ENCODE measurements at regions not wholly inside any gene's neighbourhood (a gene's known extent, or its start where the extent isn't known, plus 50 kb on each side); places are given as distances from the start of the nearest gene placed in this dataset.

DNA sequence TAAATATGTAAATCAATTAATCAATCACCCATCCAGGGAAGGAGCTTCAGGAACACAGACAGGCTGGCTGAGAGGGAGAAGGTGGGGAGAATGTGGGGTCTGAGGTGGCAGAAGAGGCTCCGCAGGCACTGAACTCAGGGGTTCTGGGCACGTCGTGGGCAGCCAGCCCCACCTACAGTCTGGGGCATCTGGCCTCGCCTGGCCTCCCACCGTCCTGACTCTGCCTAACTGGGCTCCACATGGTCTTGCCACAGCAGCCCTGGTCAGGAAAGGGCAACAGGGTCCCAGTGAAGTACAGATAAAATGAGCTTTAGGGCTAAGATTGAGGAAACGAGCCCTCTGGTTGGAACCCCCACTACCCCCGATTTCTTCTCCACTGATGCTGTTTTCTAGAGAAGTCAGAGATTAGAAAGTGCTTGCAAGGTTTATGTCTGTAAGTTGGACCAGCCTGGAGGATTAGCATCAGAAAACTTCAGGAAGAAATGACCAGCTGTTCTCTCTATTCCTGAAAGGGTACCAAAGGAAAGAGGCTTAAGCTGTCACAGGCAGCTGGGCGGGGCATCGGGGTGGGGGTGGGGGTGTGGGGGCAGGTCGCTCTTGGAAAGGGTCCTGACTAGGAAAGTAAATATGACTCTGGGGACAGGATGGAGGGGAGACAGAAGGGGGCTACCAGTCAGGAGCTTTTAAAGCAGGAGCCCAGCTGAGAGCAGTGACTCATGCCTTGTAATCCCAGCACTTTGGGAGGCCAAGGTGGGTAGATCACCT lies 261.7 kb downstream of the BUD13 start:
- TF ChIP-seq, protein P1, sequence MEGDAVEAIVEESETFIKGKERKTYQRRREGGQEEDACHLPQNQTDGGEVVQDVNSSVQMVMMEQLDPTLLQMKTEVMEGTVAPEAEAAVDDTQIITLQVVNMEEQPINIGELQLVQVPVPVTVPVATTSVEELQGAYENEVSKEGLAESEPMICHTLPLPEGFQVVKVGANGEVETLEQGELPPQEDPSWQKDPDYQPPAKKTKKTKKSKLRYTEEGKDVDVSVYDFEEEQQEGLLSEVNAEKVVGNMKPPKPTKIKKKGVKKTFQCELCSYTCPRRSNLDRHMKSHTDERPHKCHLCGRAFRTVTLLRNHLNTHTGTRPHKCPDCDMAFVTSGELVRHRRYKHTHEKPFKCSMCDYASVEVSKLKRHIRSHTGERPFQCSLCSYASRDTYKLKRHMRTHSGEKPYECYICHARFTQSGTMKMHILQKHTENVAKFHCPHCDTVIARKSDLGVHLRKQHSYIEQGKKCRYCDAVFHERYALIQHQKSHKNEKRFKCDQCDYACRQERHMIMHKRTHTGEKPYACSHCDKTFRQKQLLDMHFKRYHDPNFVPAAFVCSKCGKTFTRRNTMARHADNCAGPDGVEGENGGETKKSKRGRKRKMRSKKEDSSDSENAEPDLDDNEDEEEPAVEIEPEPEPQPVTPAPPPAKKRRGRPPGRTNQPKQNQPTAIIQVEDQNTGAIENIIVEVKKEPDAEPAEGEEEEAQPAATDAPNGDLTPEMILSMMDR (IDR thresholded peaks at IDR 0.05; ENCODE audit: low read depth, low read length, missing control alignments): no peak
- no peak for DNase-seq (ENCODE audit: low read depth)
- no peak overlapping the region for H3K4me3 ChIP-seq (ENCODE audit: low read depth, low read length)
- in situ Hi-C loops (cut with HindIII; ENCODE audit: low sequenced_read_pairs): no loop called here

DNA sequence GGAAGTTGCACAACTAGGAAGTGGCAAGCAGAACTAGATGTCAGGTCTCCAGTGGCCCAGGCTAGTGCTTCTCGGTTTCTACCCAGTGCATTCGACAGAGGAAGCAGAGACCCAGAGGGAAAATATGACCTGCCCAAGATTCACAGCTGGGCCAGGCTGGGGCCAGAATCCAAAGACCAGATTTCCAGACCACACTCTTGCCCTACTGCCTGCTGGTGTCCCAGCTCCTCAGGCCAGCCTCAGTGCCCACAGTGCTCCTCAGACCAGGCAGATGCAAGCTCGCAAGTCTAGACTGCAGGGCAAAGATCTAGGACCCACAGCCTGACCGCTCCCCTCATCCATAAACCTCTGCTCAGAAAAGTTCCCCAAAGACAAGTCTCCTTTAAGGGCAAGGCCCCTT lies 262.6 kb downstream of the BUD13 start:
- TF ChIP-seq, protein P1 (IDR thresholded peaks at IDR 0.05; ENCODE audit: low read depth, low read length, missing control alignments): no peak
- no peak overlapping the region for H3K4me3 ChIP-seq (ENCODE audit: low read depth, low read length)
- in situ Hi-C loops (cut with HindIII; ENCODE audit: low sequenced_read_pairs): no loop called here
- no peak for DNase-seq (ENCODE audit: low read depth)

DNA sequence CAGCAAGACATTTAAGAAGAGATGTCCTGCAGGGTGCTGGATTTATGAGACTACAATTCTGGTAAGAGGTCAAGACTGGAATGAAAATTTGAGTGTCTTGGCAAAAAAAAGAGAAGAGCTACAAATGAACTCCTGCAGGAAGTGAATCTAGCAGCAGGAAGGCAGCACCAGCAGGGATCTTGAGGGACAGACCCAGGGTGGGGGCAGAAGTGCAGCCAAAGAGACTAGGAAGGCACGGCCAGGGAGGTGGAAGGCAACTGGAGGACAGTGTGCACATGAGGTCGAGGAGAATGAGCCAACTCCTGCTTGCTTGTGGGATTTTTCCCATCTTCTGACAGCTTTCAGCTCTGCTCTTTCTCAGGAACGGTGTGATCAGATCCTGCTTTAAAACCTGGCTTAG lies 263.2 kb downstream of the BUD13 start:
- DNase-seq (ENCODE audit: low read depth): no peak
- TF ChIP-seq, protein P1 (IDR thresholded peaks at IDR 0.05; ENCODE audit: low read depth, low read length, missing control alignments): no peak
- no peak overlapping the region for H3K4me3 ChIP-seq (ENCODE audit: low read depth, low read length)
- in situ Hi-C loops (cut with HindIII; ENCODE audit: low sequenced_read_pairs): no loop called here

DNA sequence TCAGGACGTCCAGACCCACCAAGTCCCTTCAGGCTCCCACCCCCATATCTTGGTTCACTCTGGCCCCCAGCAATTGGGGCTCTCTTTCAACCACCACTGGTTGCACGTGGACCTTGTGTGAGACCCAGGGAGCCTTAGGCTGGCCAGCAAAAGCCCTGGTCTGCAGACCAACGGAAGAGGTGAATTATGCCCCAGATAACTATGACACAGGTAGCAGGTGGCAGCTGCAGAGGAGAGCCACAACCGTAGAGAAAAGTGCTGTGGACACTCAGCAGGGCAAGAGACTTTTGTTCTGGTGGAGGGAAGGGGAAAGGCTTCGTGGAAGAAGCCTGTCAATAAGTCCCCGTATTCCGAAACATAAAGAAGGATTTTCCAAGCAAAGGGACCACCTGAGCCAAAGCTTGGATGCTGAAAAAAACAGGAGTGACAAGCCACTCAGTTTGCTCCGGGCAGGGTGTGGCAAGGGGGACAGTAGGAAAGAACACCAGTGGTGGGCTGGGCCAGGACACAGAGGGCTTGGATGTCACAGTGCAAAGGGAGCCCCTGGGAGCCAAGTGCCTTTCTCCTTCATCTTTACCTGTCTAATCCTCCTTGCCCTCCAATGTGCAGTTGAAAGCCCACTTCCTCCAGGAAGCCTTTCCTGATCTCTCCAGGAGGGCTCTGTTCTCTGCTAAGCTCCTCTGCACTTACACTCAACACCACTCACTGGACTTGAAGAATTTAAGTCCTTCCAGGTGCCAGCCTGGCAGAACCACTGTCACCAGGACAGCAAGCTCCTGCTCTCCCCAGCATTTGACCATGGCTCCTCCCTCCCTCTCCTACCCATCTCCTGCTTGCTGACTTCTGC lies 264.7 kb downstream of the BUD13 start:
- in situ Hi-C loops (cut with HindIII; ENCODE audit: low sequenced_read_pairs): no loop called here
- no peak overlapping the region for H3K4me3 ChIP-seq (ENCODE audit: low read depth, low read length)
- TF ChIP-seq, protein P1 (IDR thresholded peaks at IDR 0.05; ENCODE audit: low read depth, low read length, missing control alignments): no peak
- DNase-seq (ENCODE audit: low read depth): no peak

DNA sequence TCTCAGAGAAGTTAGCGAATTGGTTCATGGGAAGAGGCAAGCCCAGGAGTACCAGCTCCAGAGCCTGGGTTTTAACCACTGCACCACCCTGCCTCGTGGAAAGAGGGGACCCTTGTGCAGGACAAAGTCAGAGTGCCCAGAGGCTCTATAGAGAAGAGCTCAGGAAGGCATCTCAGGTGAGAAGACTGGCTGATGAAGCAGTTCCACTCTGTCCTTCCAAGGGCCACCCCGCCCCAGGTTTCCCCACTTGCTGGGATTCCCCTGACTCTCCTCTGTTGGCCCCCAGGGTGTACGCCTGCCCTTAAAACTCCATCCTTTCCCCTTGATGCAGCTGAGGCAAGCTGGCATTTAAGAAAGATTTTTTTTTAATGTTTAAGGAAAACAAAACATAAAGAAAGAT lies 265.8 kb downstream of the BUD13 start:
- in situ Hi-C loops (cut with HindIII; ENCODE audit: low sequenced_read_pairs): no loop called here
- H3K4me3 ChIP-seq (ENCODE audit: low read depth, low read length): no peak overlapping the region
- no peak for DNase-seq (ENCODE audit: low read depth)
- TF ChIP-seq, protein P1 (IDR thresholded peaks at IDR 0.05; ENCODE audit: low read depth, low read length, missing control alignments): no peak

DNA sequence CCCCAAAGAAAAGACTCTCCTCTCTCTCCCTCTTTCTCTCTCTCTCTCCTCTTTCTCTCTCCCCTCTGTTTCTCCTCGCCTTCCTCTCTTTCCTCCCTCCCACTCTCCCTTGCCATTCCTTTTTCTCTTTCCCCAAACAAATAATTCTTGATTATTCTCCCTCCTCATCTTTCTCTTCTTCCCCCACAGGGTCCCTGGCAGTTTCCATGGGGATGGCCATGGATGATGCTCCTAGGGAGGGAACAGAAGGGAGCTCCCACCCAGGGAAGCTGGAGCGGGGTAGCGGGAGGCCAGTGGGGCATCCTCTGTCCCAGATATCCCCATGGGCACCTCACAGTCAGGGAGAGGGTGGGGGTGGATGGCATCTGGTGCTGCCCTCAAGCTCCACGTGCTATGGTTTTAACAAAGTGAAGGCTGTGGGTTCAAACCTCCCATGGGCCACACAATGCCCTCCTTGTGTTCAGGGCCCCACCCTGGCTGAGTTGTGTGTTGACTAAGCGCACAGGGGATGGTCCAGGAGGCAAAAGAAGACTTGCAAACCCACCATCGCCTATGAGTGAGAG lies 266.4 kb downstream of the BUD13 start:
- no peak overlapping the region for H3K4me3 ChIP-seq (ENCODE audit: low read depth, low read length)
- TF ChIP-seq, protein P1 (IDR thresholded peaks at IDR 0.05; ENCODE audit: low read depth, low read length, missing control alignments): no peak
- no peak for DNase-seq (ENCODE audit: low read depth)
- in situ Hi-C loops (cut with HindIII; ENCODE audit: low sequenced_read_pairs): no loop called here
